ENCODE measurements at regions not wholly inside any gene's neighbourhood (a gene's known extent, or its start where the extent isn't known, plus 50 kb on each side); places are given as distances from the start of the nearest gene placed in this dataset.

DNA sequence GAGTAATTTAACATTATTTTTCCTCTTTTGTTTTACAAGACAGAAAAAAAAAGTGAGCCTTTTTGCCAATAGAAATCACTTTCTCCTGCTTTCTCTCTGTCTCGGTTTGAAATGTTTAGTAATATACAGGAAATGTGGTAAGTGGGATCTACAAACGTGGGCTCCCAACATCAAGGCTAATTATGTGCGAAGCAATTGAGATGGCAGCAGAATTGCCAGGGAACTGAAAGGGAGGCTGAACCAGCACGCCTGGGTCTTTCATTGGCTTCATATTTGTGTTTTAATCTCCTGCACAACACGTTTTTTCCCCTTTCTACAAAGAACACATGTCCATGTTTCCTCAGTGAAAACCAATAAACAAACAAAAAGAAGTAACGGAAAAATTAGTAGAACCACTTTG lies 743.9 kb upstream of the SOX9 start:
- DNase-seq = no peak

DNA sequence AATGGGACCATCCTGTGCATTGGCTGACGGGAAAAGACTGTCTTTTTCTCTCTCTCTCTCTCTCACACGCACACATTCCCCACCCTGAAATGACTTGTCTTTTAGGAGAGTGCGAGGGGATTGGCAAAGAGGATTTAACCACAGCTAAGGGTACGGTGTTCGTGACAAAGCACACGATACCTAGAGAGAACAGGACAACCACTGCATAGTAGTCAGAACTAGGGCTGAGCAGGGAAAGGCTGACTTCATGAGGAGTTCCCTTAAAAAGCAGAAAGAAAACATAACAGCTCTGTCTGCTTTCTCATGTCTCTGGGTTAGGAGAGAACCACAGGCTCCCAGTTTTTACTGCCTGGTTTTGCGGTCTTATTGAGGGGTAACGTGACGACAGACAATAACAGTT lies 742.8 kb upstream of the SOX9 start:
- no peak for DNase-seq

DNA sequence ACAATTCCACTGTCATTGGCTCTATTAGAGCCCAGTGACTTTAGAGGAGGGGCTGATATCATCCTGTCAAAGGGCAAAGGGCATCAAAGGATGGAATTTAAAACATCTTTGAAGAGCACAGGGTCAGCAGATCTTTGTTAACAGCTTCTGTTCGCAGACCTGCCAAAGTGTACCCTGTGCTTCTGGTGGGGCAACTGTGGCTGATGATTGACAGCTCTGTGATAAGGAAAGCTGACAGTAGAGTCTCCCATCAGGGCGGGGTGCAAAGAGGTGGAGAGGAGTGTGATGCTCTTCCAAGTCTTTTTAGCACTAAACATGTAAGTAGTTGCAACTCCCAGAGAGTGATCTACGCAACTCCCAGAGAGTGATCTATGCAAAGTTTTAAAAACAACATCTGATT lies 742.1 kb upstream of the SOX9 start:
- no peak for DNase-seq

DNA sequence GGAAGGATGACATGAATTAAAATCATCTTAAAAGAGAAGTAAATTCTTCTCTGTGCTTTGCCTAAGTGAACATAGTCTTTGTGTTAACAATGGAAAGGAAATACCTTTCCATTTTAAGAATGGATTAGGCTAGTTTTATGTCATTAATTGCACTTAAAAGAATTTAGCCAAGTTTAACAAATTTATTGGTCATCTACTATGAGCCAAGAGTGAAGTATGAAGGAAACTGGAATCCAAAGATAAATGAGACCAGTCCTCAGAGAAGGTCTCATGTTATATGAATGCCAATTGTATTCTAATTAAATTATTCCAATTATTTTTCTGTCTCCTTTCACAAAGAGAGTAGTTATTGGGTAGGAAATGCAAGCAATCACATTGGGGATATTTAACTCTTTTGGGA lies 741.3 kb upstream of the SOX9 start:
- no peak for DNase-seq

DNA sequence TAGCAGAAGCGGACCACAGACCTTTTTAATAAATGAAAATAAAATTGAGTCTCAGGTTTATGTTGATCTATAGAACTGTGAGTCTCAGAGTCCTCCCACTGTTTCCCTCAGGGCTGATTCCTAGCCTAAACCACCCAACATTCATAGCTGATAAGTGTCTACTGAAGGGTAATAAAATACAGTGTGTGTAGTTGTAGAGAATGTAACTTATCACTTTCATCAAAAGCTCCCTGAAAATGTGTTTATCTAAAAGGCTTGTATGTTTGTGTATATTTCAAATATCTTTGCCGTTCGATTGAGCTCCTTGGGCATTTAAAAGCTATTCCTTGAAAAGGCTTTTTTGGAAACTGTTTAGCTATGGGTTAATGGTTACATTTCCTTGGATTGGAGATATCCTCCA lies 740.3 kb upstream of the SOX9 start:
- no peak for DNase-seq

DNA sequence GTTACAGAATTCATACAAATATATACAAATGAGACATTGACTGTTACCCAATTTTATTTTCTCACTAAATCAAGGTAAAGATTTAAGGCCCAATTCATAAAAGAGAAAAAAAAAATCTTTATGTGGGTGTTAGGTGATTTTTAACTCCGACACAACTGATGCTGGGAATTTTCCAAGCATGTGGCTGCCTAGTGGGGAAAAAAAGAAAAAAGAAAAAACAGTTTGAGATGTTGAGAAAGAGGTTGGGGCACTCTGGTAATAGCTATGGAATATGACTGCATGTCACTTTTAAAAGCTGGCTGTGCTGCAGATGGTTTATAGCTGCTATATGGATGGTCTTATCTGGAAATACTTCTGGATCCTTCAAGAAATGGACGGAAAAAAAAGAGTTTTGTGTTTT lies 739.9 kb upstream of the SOX9 start:
- DNase-seq = no peak

- DNase-seq = no peak
These were observed 737.7 kb upstream of the SOX9 start for GRCh38 chr17:71383091-71383490.

GRCh38 chr17:71387456-71387855 lies 733.4 kb upstream of the SOX9 start:
- no peak for DNase-seq

DNA sequence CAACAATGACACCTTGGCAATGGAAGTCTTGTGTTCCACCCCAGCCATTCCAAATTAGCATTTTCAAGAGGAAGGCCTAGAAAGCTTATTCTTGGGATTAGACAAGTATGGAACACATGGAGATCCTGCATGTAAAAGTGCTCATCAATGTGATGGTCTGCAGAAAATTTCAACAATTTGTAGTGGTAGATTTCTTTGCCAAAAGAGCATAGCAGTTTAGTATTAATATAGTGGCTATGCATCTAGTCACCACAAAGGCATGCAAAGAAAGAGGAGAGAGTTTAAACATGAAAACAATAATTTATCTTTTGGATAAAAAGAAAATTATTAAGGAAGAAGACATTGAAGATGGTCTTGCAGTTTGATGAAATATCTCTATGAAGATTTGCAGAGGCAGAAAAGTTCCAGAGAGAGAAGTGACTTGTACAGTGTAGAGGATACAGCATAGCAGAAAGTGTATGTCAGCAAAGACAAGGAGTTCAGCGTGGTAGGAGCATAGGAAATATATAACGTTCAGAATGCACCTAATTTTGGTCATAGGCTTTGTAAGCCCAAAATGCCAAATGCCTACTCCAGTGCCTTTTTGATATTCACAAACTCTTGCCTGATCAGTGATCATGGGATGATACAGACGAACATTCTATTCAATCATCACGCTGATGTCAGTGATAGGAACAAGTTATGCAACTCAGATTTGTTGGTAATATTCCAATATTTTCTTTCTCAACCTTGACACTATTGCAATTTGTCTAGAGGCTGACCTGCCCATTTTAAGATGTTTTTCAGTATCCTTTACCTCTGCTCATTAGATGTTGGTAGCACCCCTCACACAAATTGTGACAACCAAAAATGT lies 727.9 kb upstream of the SOX9 start:
- DNase-seq = no peak

GRCh38 chr17:71395901-71396300 lies 724.9 kb upstream of the SOX9 start:
- DNase-seq = no peak

DNA sequence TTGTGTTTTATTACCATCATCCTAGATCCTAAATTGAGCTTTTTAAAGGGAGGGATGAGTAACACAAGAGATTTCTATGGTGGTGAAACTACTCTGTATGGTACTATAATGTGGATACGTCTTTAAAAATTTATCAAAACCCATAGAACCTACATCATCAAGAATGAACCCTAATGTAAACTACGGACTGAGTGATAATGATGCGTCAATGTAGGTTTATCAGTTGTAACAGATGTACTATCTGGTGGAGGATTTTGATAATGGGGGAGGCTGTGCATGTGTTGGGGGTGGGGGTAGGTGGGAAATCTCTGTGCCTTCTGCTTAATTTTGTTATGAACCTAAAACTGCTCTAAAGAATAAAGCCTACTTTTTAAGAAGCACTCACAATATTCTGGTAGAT lies 724.1 kb upstream of the SOX9 start:
- no peak for DNase-seq

DNA sequence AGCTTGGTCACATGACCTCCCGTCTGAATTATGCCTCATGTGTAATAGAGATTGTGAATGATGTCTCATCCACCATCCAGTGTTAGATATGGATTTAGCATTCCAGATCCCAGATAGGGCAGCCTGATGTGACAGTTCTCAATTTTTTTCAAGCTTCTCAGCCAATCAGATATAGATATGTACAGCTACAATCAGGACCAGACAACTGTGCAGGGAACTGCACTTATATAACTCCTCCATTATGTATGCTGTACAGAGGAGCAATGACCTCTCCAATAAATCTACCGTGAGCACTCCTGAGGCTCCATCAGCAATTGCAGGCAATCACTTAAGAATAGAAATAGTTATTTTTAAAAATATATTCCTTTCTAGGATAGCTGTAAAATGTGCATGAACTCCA lies 722.8 kb upstream of the SOX9 start:
- no peak for DNase-seq

DNA sequence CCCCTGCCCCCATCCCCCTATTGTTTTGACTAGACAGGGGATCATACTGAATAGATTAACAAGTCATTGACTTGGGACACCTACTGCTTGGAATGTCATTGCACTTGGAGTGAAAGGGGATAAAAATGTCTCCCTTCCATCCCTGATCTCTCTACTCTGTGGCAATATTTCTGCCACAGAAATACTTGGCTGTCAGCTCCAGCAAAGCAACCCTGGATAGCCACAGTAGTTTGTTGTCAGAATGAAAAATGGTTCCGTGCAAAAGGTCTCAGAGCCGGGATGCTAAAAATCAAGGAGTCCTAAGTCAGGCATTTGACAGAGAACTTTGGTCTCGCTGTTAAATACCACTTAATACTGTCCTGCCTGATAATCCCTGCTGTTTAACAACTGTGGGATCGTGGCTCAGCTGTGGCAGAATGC lies 722.0 kb upstream of the SOX9 start:
- no peak for DNase-seq

DNA sequence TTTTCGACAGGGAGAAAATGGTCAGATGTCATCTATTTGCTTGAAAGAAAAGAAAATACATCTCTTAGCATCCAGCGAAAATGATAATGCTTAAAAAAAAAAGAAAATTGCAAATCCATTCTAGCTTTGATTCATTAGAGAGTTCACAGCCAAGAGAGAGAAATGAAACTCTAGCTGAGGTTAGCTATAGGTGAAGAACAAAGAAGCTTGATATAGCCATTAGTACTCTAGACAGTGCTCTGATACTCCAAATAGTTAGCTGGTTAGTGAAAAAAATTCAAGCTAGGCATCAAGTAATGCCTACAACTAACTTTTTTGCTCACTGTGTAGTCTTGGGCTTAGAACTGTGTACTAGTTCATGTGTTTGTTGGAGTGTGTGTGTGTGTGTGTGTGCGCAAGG lies 721.6 kb upstream of the SOX9 start:
- no peak for DNase-seq

DNA sequence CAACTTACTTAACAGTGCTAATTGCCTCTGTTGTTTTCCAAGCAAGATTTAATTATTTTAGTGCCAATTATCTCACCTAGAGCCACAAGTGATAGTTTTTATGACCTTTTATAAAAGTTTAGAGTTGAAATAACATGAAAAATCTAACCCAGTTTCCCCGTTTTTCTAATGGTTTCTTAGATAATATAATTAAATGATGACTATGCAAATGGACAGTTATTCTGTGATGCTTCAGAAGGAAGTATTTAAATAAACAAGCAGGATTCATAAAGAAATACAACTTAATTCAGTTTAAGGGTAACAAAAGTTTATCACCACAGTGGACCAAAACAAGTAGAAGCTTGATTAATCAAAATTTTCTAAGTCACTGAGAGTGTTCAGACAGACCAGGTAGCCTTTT lies 721.2 kb upstream of the SOX9 start:
- DNase-seq = no peak

GRCh38 chr17:71402007-71402406 lies 718.8 kb upstream of the SOX9 start:
- no peak for DNase-seq

- no peak for DNase-seq
These were observed 718.1 kb upstream of the SOX9 start for GRCh38 chr17:71402661-71403141.

GRCh38 chr17:71405101-71405500 lies 715.7 kb upstream of the SOX9 start:
- no peak for DNase-seq

DNA sequence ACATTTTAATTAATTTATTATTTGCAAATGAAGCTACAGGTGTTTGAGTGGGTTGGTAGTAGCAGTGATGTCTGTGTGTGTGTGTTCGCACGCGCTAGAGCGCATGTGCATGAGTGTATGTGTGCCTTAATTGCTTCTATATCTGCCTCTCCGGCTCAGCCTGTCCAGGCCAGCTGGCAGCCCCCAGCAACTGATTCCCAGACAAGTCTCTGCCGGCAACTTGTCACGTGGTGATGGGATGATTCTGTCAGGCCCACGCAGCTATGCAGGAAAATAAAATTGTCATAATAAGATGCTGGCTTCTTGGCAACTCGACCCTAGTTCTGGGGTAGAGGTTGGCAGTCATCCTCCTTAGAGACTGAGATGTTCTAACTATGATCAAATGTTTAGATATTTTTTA lies 712.8 kb upstream of the SOX9 start:
- DNase-seq = no peak

DNA sequence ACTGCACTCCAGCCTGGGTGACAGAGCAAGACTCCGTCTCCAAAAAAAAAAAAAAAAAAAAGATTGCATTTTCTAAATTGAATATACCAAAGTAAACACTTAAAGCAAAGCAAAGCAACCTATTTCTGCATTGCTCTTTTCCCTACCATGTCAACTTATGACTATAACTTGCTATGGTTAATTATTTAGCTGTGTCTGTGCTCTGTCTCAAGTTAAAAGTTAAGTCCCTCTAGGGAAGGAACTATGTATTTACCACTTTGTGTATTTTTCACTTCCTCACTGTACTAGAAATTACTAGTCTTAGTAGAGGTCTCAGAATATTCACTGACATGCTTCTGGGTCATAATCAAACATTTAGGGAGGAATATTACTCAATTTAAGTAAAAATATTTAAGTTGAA lies 711.7 kb upstream of the SOX9 start:
- DNase-seq = no peak

DNA sequence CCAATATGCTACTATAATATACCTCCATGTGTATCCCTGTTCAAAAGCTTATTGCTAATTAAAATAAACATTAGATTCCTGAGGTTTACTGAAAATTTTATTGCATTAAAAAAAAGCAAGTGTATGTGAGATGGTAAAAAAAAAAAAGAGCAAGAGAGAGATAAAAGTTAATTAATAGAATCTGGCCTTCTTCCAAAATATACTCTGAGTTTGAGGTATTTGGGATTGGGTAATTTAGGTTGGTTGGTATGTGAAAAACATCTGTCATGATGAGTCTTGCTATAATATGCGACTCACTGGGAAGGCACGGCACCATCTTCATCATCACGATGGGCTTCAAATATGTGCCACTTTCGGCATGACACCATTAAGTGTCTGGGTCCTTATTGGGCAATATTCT lies 711.1 kb upstream of the SOX9 start:
- no peak for DNase-seq

DNA sequence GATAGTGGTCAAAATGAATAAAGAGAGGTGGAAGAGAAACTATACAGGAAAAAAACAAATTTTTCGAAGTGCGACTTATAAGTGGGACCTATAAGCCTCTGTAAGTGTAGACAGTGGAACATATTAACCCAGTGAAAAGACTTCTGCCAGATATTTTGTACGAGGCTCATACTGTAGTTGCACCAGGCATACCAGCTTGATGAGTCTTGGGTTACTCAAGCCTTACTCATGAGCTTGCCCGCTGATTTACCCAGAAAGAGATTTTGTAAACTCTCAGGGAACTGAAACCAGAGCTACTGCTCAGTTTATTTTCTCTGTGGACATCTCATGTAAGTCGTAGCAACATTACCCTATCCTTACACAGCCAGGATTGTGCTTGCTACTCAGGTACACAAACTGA lies 708.0 kb upstream of the SOX9 start:
- no peak for DNase-seq

DNA sequence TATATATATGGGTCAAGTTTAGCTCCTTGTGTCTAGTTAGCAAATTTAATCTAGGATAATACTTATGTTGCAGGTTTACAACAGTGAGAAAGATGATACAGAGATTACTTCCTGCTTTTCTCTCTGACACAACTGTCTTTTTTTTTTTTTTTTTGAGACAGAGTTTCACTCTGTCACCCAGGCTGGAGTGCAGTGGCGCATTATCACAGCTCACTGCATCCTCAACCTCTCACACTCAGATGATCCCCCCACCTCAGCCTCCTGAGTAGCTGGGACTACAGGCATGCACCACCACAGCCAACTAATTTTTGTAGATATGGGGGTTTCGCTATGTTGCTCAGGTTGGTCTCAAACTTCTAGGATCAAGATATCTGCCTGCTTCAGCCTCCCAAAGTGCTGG lies 706.9 kb upstream of the SOX9 start:
- DNase-seq = no peak

- DNase-seq = no peak
These were observed 703.7 kb upstream of the SOX9 start for GRCh38 chr17:71417142-71417541.

GRCh38 chr17:71422968-71423367 lies 697.9 kb upstream of the SOX9 start:
- DNase-seq = no peak

Measured in hematopoietic multipotent progenitor cell treated with erythropoietin and hydrocortisone succinate and interleukin-3 and kit ligand, for 4 days (in vitro differentiated cells).